GM23338 (cell line): ENCODE measurements at regions not wholly inside any gene's neighbourhood (a gene's known extent, or its start where the extent isn't known, plus 50 kb on each side); places are given as distances from the start of the nearest gene placed in this dataset.

Source experiments
- ATAC-seq: fragments of 200-7000 bp; cut with Tn5 transposase; 3 replicates; pipeline ENCODE4 v1.9.1; 2020
- DNase-seq: peaks from one replicate; pipeline ENCODE4 v3.0.0-alpha.2; 2015; ENCODE audit warnings: low spot score
- H2AFZ ChIP-seq: fragments of 200-600 bp; sonication (generic); 2 replicates; pipeline ENCODE4 v1.8.0; 2016; ENCODE audit warnings: antibody characterized with exemption, mild to moderate bottlenecking, moderate library complexity
- H3F3A ChIP-seq: fragments of 200-600 bp; sonication (generic); replicated peaks from 2 replicates; pipeline ENCODE4 v1.8.0; 2017; ENCODE audit warnings: antibody characterized with exemption, mixed run types, low read depth
- H3K27ac ChIP-seq: fragments of 200-600 bp; sonication (generic); 2 replicates; pipeline ENCODE4 v1.6.1; 2016; ENCODE audit warnings: low read depth
- H3K27me3 ChIP-seq: fragments of 200-600 bp; sonication (generic); 2 replicates; pipeline ENCODE4 v1.8.0; 2016; ENCODE audit warnings: mild to moderate bottlenecking, mixed run types, moderate library complexity; ENCODE audit not compliant: insufficient read depth
- H3K36me3 ChIP-seq: fragments of 200-600 bp; sonication (generic); 2 replicates; pipeline ENCODE4 v1.8.0; 2016; ENCODE audit warnings: mild to moderate bottlenecking; ENCODE audit not compliant: insufficient read depth
- H3K4me1 ChIP-seq: fragments of 200-600 bp; sonication (generic); 2 replicates; pipeline ENCODE4 v1.8.0; 2016; ENCODE audit warnings: mild to moderate bottlenecking, moderate library complexity; ENCODE audit not compliant: insufficient read depth
- H3K4me2 ChIP-seq: fragments of 200-600 bp; sonication (generic); 2 replicates; pipeline ENCODE4 v1.7.1; 2017; ENCODE audit warnings: mixed run types
- H3K4me3 ChIP-seq: fragments of 200-600 bp; sonication (generic); 2 replicates; pipeline ENCODE4 v1.6.1; 2016; ENCODE audit warnings: mixed run types
- H3K79me2 ChIP-seq: fragments of 200-600 bp; sonication (generic); replicated peaks from 2 replicates; pipeline ENCODE4 v1.8.0; 2017; ENCODE audit warnings: mild to moderate bottlenecking; ENCODE audit not compliant: insufficient read depth
- H3K9me2 ChIP-seq: fragments of 200-600 bp; sonication (generic); 2 replicates; pipeline ENCODE4 v1.8.0; 2017; ENCODE audit not compliant: insufficient read depth
- H4K20me1 ChIP-seq: fragments of 200-600 bp; sonication (generic); replicated peaks from 2 replicates; pipeline ENCODE4 v1.8.0; 2017; ENCODE audit warnings: mild to moderate bottlenecking; ENCODE audit not compliant: insufficient read depth
- H3K27ac Mint-ChIP-seq: 2 replicates; pipeline ENCODE4 v1.8.0; 2020; ENCODE audit warnings: inconsistent platforms, mild to moderate bottlenecking, moderate library complexity, mixed read lengths
- H3K27me3 Mint-ChIP-seq: 3 replicates; pipeline ENCODE4 v1.8.0; 2022; ENCODE audit warnings: low read depth, mild to moderate bottlenecking, moderate library complexity, mixed read lengths, inconsistent platforms; ENCODE audit not compliant: insufficient read depth, poor library complexity
- H3K36me3 Mint-ChIP-seq: 3 replicates; pipeline ENCODE4 v1.8.0; 2021; ENCODE audit warnings: low read depth, mild to moderate bottlenecking, inconsistent platforms, moderate library complexity, mixed read lengths
- H3K4me1 Mint-ChIP-seq: 3 replicates; pipeline ENCODE4 v1.8.0; 2020; ENCODE audit warnings: mild to moderate bottlenecking, inconsistent platforms, mixed read lengths
- H3K4me3 Mint-ChIP-seq: 3 replicates; pipeline ENCODE4 v1.8.0; 2021; ENCODE audit warnings: moderate library complexity, mild to moderate bottlenecking, inconsistent platforms, mixed read lengths
- H3K9me3 Mint-ChIP-seq: 3 replicates; pipeline ENCODE4 v1.8.0; 2020; ENCODE audit warnings: moderate library complexity, mild to moderate bottlenecking, inconsistent platforms, mixed read lengths
- CREB1 ChIP-seq: fragments of 250-450 bp; sonication (Bioruptor Pico); IDR thresholded peaks from 2 replicates; pipeline ENCODE4 v1.5.0; 2020; ENCODE audit warnings: low read depth, mild to moderate bottlenecking, moderate library complexity
- CTCF ChIP-seq, 2 experiments: fragments of 200-600 bp in 1 of 2; sonication (generic) in 1 of 2; conservative IDR thresholded peaks; 2 replicates each; pipeline versions ENCODE4 v1.5.1 to v1.6.1; 2016 to 2017; ENCODE audit warnings: antibody characterized with exemption in 2 of 2, low read depth in 2 of 2, mild to moderate bottlenecking in 2 of 2, moderate library complexity in 1 of 2
- ETS1 ChIP-seq: IDR thresholded peaks from 2 replicates; pipeline ENCODE4 v1.6.1; 2016; ENCODE audit warnings: antibody characterized with exemption
- EZH2 ChIP-seq: fragments of 200-600 bp; sonication (generic); IDR thresholded peaks from one replicate; pipeline ENCODE4 v1.8.0; 2017; ENCODE audit warnings: antibody characterized with exemption, mild to moderate bottlenecking, low read depth; ENCODE audit not compliant: unreplicated experiment
- EZH2phosphoT487 ChIP-seq: fragments of 200-600 bp; sonication (generic); IDR thresholded peaks from one replicate; pipeline ENCODE4 v1.8.1; 2018; ENCODE audit warnings: antibody characterized with exemption; ENCODE audit not compliant: unreplicated experiment
- JUNB ChIP-seq: IDR thresholded peaks from one replicate; pipeline ENCODE4 v1.6.1; 2016; ENCODE audit warnings: antibody characterized with exemption; ENCODE audit not compliant: unreplicated experiment
- POLR2AphosphoS5 ChIP-seq: IDR thresholded peaks from 2 replicates; pipeline ENCODE4 v1.6.1; 2016; ENCODE audit warnings: antibody characterized with exemption, low read depth
- REST ChIP-seq: IDR thresholded peaks from one replicate; pipeline ENCODE4 v1.6.1; 2018; ENCODE audit warnings: antibody characterized with exemption; ENCODE audit not compliant: unreplicated experiment
- STAT1 ChIP-seq: IDR thresholded peaks from one replicate; pipeline ENCODE4 v1.6.1; 2016; ENCODE audit warnings: antibody characterized with exemption; ENCODE audit not compliant: unreplicated experiment
- ZNF114 ChIP-seq: fragments of 250-450 bp; sonication (Bioruptor Pico); IDR thresholded peaks from 2 replicates; pipeline ENCODE4 v1.5.0; 2020; ENCODE audit warnings: mild to moderate bottlenecking, moderate library complexity
- ZNF462 ChIP-seq: fragments of 250-450 bp; sonication (Bioruptor Pico); IDR thresholded peaks from 2 replicates; pipeline ENCODE4 v1.5.0; 2020; ENCODE audit warnings: mild to moderate bottlenecking, moderate library complexity

GRCh38 chr2:129695496-129695895 is 284.0 kb upstream of the RAB6C start (continued):
- TF ChIP-seq REST (no peak), STAT1 (no peak), CREB1 (CRISPR knock-in tag) (no peak), ETS1 (no peak), JUNB (no peak), POLR2AphosphoS5 (no peak)

GRCh38 chr2:129698593-129698992 is 280.9 kb upstream of the RAB6C start:
- Histone ChIP-seq H3K4me3 (no peak overlapping the region), H3K4me2 (no peak overlapping the region), H3K4me1 (no peaks in the 10 kb centered on the region), H3K9me2 (peaks cover 1% of the 10 kb centered on the region; the same call in 1 of the 2 replicates), H4K20me1 (no peaks in the 10 kb centered on the region), H3K36me3 (no peaks in the 10 kb centered on the region), H2AFZ (no peak overlapping the region), H3F3A (no peaks in the 10 kb centered on the region), H3K27ac (no peak overlapping the region), H3K27me3 (no peaks in the 10 kb centered on the region), H3K79me2 (no peaks in the 10 kb centered on the region)
- Mint-ChIP-seq H3K9me3 (no peaks in the 10 kb centered on the region), H3K27ac (no peak overlapping the region), H3K4me1 (no peaks in the 10 kb centered on the region; the same call in 2 of the 3 replicates), H3K27me3 (peaks cover 5% of the 10 kb centered on the region), H3K36me3 (no peaks in the 10 kb centered on the region), H3K4me3 (no peak overlapping the region)
- ATAC-seq (no peak), DNase-seq (no peak)
- TF ChIP-seq POLR2AphosphoS5 (no peak), EZH2phosphoT487 (no peak), EZH2 (no peak), CREB1 (CRISPR knock-in tag) (no peak), ZNF114 (CRISPR knock-in tag) (no peak), ZNF462 (no peak), CTCF (conservative IDR thresholded peaks at IDR 0.05; ENCODE audit: low read depth in 2 of 2) (no peak), ETS1 (no peak)
